IPS DF 6.9 (cell line): ENCODE measurements at regions not wholly inside any gene's neighbourhood (a gene's known extent, or its start where the extent isn't known, plus 50 kb on each side); places are given as distances from the start of the nearest gene placed in this dataset.

Source experiments
- DNase-seq: peaks from one replicate; pipeline ENCODE4 v3.0.0-alpha.2; 2013; ENCODE audit warnings: low read depth, low spot score
- H3K27ac ChIP-seq: one replicate; pipeline ENCODE4 v1.5.1; 2013; ENCODE audit warnings: low read length, control low read depth
- H3K27me3 ChIP-seq: 2 replicates; pipeline ENCODE4 v1.6.1; 2013; ENCODE audit warnings: mild to moderate bottlenecking, low read length; ENCODE audit not compliant: control insufficient read depth, insufficient read depth
- H3K36me3 ChIP-seq: 2 replicates; pipeline ENCODE4 v1.6.1; 2013; ENCODE audit warnings: low read length; ENCODE audit not compliant: control insufficient read depth, insufficient read depth
- H3K4me1 ChIP-seq: 2 replicates; pipeline ENCODE4 v1.6.1; 2013; ENCODE audit warnings: low read length; ENCODE audit not compliant: control insufficient read depth, insufficient read depth
- H3K4me3 ChIP-seq: 2 replicates; pipeline ENCODE4 v1.5.1; 2013; ENCODE audit warnings: mild to moderate bottlenecking, low read length
- H3K9me3 ChIP-seq: 2 replicates; pipeline ENCODE4 v1.6.1; 2013; ENCODE audit warnings: low read length, inconsistent platforms; ENCODE audit not compliant: control insufficient read depth, insufficient read depth
- WGBS: extraction: QIAGEN DNeasy Blood & Tissue Kit; methylation state at CpG from one replicate; pipeline ENCODE4 v1.1.7; 2013; ENCODE audit warnings: mixed read lengths, missing lambda C conversion rate; ENCODE audit not compliant: insufficient read length, insufficient coverage; 5-methylcytosine and 5-hydroxymethylcytosine counted together

GRCh38 chr11:22471385-22471784 lies 133.2 kb downstream of the SLC17A6 start:
- Histone ChIP-seq H3K27ac (no peak overlapping the region), H3K4me1 (no peaks in the 10 kb centered on the region), H3K36me3 (no peaks in the 10 kb centered on the region), H3K9me3 (no peaks in the 10 kb centered on the region), H3K27me3 (no peaks in the 10 kb centered on the region), H3K4me3 (no peak overlapping the region)
- DNase-seq, result no peak
- no CpG with 5 or more reads among the region's 2 CpGs for WGBS

GRCh38 chr11:22467741-22468140 lies 129.6 kb downstream of the SLC17A6 start:
- Histone ChIP-seq H3K9me3 (no peaks in the 10 kb centered on the region), H3K27ac (no peak overlapping the region), H3K27me3 (no peaks in the 10 kb centered on the region), H3K4me3 (no peak overlapping the region), H3K36me3 (no peaks in the 10 kb centered on the region), H3K4me1 (no peaks in the 10 kb centered on the region)
- no CpG with 5 or more reads among the region's 2 CpGs for WGBS
- no peak for DNase-seq

GRCh38 chr11:22467248-22467647 lies 129.1 kb downstream of the SLC17A6 start:
- no peaks in the 10 kb centered on the region for H3K36me3 ChIP-seq
- H3K4me3 ChIP-seq, result no peak overlapping the region
- no peak for DNase-seq
- H3K4me1 ChIP-seq, result no peaks in the 10 kb centered on the region
- no peaks in the 10 kb centered on the region for H3K27me3 ChIP-seq
- no CpG with 5 or more reads among the region's 2 CpGs for WGBS
- H3K27ac ChIP-seq, result no peak overlapping the region
- H3K9me3 ChIP-seq, result no peaks in the 10 kb centered on the region

- Histone ChIP-seq H3K4me3 (no peak overlapping the region), H3K4me1 (no peaks in the 10 kb centered on the region), H3K27ac (no peak overlapping the region), H3K36me3 (no peaks in the 10 kb centered on the region), H3K9me3 (no peaks in the 10 kb centered on the region), H3K27me3 (no peaks in the 10 kb centered on the region)
- no CpG with 5 or more reads among the region's 9 CpGs for WGBS
- DNase-seq, result no peak
These were observed 128.6 kb downstream of the SLC17A6 start for GRCh38 chr11:22466809-22467208.

GRCh38 chr11:22466351-22466750 lies 128.2 kb downstream of the SLC17A6 start:
- Histone ChIP-seq H3K9me3 (no peaks in the 10 kb centered on the region), H3K27ac (no peak overlapping the region), H3K36me3 (no peaks in the 10 kb centered on the region), H3K4me1 (no peaks in the 10 kb centered on the region), H3K4me3 (no peak overlapping the region), H3K27me3 (no peaks in the 10 kb centered on the region)
- no peak for DNase-seq

- no peaks in the 10 kb centered on the region for H3K4me1 ChIP-seq
- no peak for DNase-seq
- no CpG with 5 or more reads among the region's 1 CpG for WGBS
- no peak overlapping the region for H3K27ac ChIP-seq
- H3K27me3 ChIP-seq, result no peaks in the 10 kb centered on the region
- H3K9me3 ChIP-seq, result no peaks in the 10 kb centered on the region
- H3K36me3 ChIP-seq, result no peaks in the 10 kb centered on the region
- H3K4me3 ChIP-seq, result no peak overlapping the region
These were observed 127.4 kb downstream of the SLC17A6 start for GRCh38 chr11:22465620-22466019.

GRCh38 chr11:22461626-22462025 lies 123.4 kb downstream of the SLC17A6 start:
- DNase-seq, result no peak
- no CpG with 5 or more reads among the region's 2 CpGs for WGBS
- Histone ChIP-seq H3K4me1 (peaks cover 2% of the 10 kb centered on the region; the same call in 1 of the 2 replicates), H3K27ac (no peak overlapping the region), H3K9me3 (no peaks in the 10 kb centered on the region), H3K27me3 (no peaks in the 10 kb centered on the region), H3K36me3 (no peaks in the 10 kb centered on the region), H3K4me3 (no peak overlapping the region)

GRCh38 chr11:22460181-22460580 lies 122.0 kb downstream of the SLC17A6 start:
- Histone ChIP-seq H3K36me3 (no peaks in the 10 kb centered on the region), H3K4me3 (no peak overlapping the region), H3K9me3 (no peaks in the 10 kb centered on the region), H3K27me3 (no peaks in the 10 kb centered on the region), H3K27ac (no peak overlapping the region), H3K4me1 (peaks cover 2% of the 10 kb centered on the region; the same call in 1 of the 2 replicates)
- no CpG with 5 or more reads among the region's 3 CpGs for WGBS
- no peak for DNase-seq

GRCh38 chr11:22459048-22459447 lies 120.9 kb downstream of the SLC17A6 start:
- Histone ChIP-seq H3K27me3 (no peaks in the 10 kb centered on the region), H3K4me3 (no peak overlapping the region), H3K4me1 (peaks cover 2% of the 10 kb centered on the region; the same call in 1 of the 2 replicates), H3K27ac (no peak overlapping the region), H3K9me3 (no peaks in the 10 kb centered on the region), H3K36me3 (no peaks in the 10 kb centered on the region)
- no CpG with 5 or more reads among the region's 3 CpGs for WGBS
- DNase-seq, result no peak

GRCh38 chr11:22458161-22458560 lies 120.0 kb downstream of the SLC17A6 start:
- Histone ChIP-seq H3K4me1 (peaks cover 2% of the 10 kb centered on the region; the same call in 1 of the 2 replicates), H3K9me3 (no peaks in the 10 kb centered on the region), H3K36me3 (no peaks in the 10 kb centered on the region), H3K4me3 (no peak overlapping the region), H3K27ac (no peak overlapping the region), H3K27me3 (no peaks in the 10 kb centered on the region)
- DNase-seq, result no peak
- WGBS, result 100% methylated on average over 2 of the region's 3 CpGs

GRCh38 chr11:22456993-22457762 lies 119.0 kb downstream of the SLC17A6 start:
- H3K4me3 ChIP-seq, result no peak overlapping the region
- H3K27me3 ChIP-seq, result no peaks in the 10 kb centered on the region
- no peak overlapping the region for H3K27ac ChIP-seq
- no peaks in the 10 kb centered on the region for H3K9me3 ChIP-seq
- peaks cover 2% of the 10 kb centered on the region; the same call in 1 of the 2 replicates for H3K4me1 ChIP-seq
- DNase-seq, result no peak
- no peaks in the 10 kb centered on the region for H3K36me3 ChIP-seq
- no CpG with 5 or more reads among the region's 1 CpG for WGBS
